Stimulated activated memory B cell treated with anti-CD40 and anti-IgM and Interleukin-4, amounts not matched to agents 10 μg/mL and 1 μg/mL and 100 μg/mL, for 72 hours (primary cell): ENCODE measurements at regions not wholly inside any gene's neighbourhood (a gene's known extent, or its start where the extent isn't known, plus 50 kb on each side); places are given as distances from the start of the nearest gene placed in this dataset.

Source experiments
- ATAC-seq: fragments of 150-1000 bp; cut with Tn5 transposase; 2 replicates; pipeline ENCODE4 v1.10.0; 2021
- H3K27ac Mint-ChIP-seq: one replicate; pipeline ENCODE4 v1.8.0; 2022; ENCODE audit warnings: mild to moderate bottlenecking, mixed read lengths
- H3K27me3 Mint-ChIP-seq: one replicate; pipeline ENCODE4 v1.8.0; 2022; ENCODE audit warnings: mixed read lengths
- H3K36me3 Mint-ChIP-seq: one replicate; pipeline ENCODE4 v1.8.0; 2022; ENCODE audit warnings: mixed read lengths
- H3K4me1 Mint-ChIP-seq: one replicate; pipeline ENCODE4 v1.8.0; 2022; ENCODE audit warnings: mixed read lengths
- H3K4me3 Mint-ChIP-seq: one replicate; pipeline ENCODE4 v1.8.0; 2022; ENCODE audit warnings: mild to moderate bottlenecking, moderate library complexity, mixed read lengths
- H3K9me3 Mint-ChIP-seq: one replicate; pipeline ENCODE4 v1.8.0; 2022; ENCODE audit warnings: mixed read lengths

- no peak for ATAC-seq
- Mint-ChIP-seq H3K36me3 (no peaks in the 10 kb centered on the region), H3K9me3 (no peaks in the 10 kb centered on the region), H3K27me3 (peaks cover 32% of the 10 kb centered on the region), H3K4me3 (no peak overlapping the region), H3K27ac (no peak overlapping the region), H3K4me1 (no peaks in the 10 kb centered on the region)
These were observed 77.3 kb upstream of the RCN1 start for GRCh38 chr11:32013603-32014002.

- Mint-ChIP-seq H3K27me3 (peaks cover 32% of the 10 kb centered on the region), H3K36me3 (no peaks in the 10 kb centered on the region), H3K27ac (no peak overlapping the region), H3K9me3 (no peaks in the 10 kb centered on the region), H3K4me3 (no peak overlapping the region), H3K4me1 (peaks cover under 1% of the 10 kb centered on the region)
- no peak for ATAC-seq
These were observed 78.8 kb upstream of the RCN1 start for GRCh38 chr11:32012049-32012448.

- Mint-ChIP-seq H3K27ac (no peak overlapping the region), H3K9me3 (no peaks in the 10 kb centered on the region), H3K4me3 (no peak overlapping the region), H3K36me3 (no peaks in the 10 kb centered on the region), H3K27me3 (peaks cover 24% of the 10 kb centered on the region), H3K4me1 (peaks cover 7% of the 10 kb centered on the region)
- no peak for ATAC-seq
These were observed 81.9 kb upstream of the RCN1 start for GRCh38 chr11:32008880-32009551.

- peaks cover 7% of the 10 kb centered on the region for H3K4me1 Mint-ChIP-seq
- ATAC-seq, result peak; percentile 75
- H3K27ac Mint-ChIP-seq, result no peak overlapping the region
- peaks cover 21% of the 10 kb centered on the region for H3K27me3 Mint-ChIP-seq
- H3K9me3 Mint-ChIP-seq, result no peaks in the 10 kb centered on the region
- H3K36me3 Mint-ChIP-seq, result no peaks in the 10 kb centered on the region
- no peak overlapping the region for H3K4me3 Mint-ChIP-seq
These were observed 84.0 kb upstream of the RCN1 start for GRCh38 chr11:32006799-32007388.

- Mint-ChIP-seq H3K9me3 (no peaks in the 10 kb centered on the region), H3K4me1 (peaks cover 7% of the 10 kb centered on the region), H3K27ac (no peak overlapping the region), H3K4me3 (no peak overlapping the region), H3K27me3 (peaks cover 13% of the 10 kb centered on the region), H3K36me3 (no peaks in the 10 kb centered on the region)
- no peak for ATAC-seq
These were observed 85.0 kb upstream of the RCN1 start for GRCh38 chr11:32005786-32006416.

GRCh38 chr11:32003335-32003734, 87.5 kb upstream of the RCN1 start:
- no peak overlapping the region for H3K4me3 Mint-ChIP-seq
- no peaks in the 10 kb centered on the region for H3K9me3 Mint-ChIP-seq
- peaks cover 5% of the 10 kb centered on the region for H3K27me3 Mint-ChIP-seq
- H3K27ac Mint-ChIP-seq, result no peak overlapping the region
- H3K4me1 Mint-ChIP-seq, result peaks cover 7% of the 10 kb centered on the region
- no peaks in the 10 kb centered on the region for H3K36me3 Mint-ChIP-seq
- ATAC-seq, result no peak

GRCh38 chr11:32002311-32002710, 88.6 kb upstream of the RCN1 start:
- no peaks in the 10 kb centered on the region for H3K36me3 Mint-ChIP-seq
- no peaks in the 10 kb centered on the region for H3K9me3 Mint-ChIP-seq
- H3K4me1 Mint-ChIP-seq, result peaks cover 7% of the 10 kb centered on the region
- H3K4me3 Mint-ChIP-seq, result no peak overlapping the region
- no peak overlapping the region for H3K27ac Mint-ChIP-seq
- H3K27me3 Mint-ChIP-seq, result peaks cover 13% of the 10 kb centered on the region
- ATAC-seq, result no peak

- no peak overlapping the region for H3K27ac Mint-ChIP-seq
- no peaks in the 10 kb centered on the region for H3K9me3 Mint-ChIP-seq
- peaks cover 8% of the 10 kb centered on the region for H3K4me1 Mint-ChIP-seq
- no peak overlapping the region for H3K4me3 Mint-ChIP-seq
- ATAC-seq, result no peak
- H3K27me3 Mint-ChIP-seq, result peaks cover 13% of the 10 kb centered on the region
- no peaks in the 10 kb centered on the region for H3K36me3 Mint-ChIP-seq
These were observed 92.9 kb upstream of the RCN1 start for GRCh38 chr11:31997955-31998354.

GRCh38 chr11:31996159-31996881, 94.6 kb upstream of the RCN1 start:
- Mint-ChIP-seq H3K27ac (no peak overlapping the region), H3K4me1 (peaks cover 8% of the 10 kb centered on the region), H3K36me3 (no peaks in the 10 kb centered on the region), H3K27me3 (peaks cover 13% of the 10 kb centered on the region), H3K9me3 (no peaks in the 10 kb centered on the region), H3K4me3 (no peak overlapping the region)
- no peak for ATAC-seq

- H3K27me3 Mint-ChIP-seq, result peaks cover 13% of the 10 kb centered on the region
- H3K27ac Mint-ChIP-seq, result no peak overlapping the region
- no peak for ATAC-seq
- H3K9me3 Mint-ChIP-seq, result no peaks in the 10 kb centered on the region
- no peak overlapping the region for H3K4me3 Mint-ChIP-seq
- peaks cover 8% of the 10 kb centered on the region for H3K4me1 Mint-ChIP-seq
- H3K36me3 Mint-ChIP-seq, result no peaks in the 10 kb centered on the region
These were observed 95.3 kb upstream of the RCN1 start for GRCh38 chr11:31995525-31996094.

- no peaks in the 10 kb centered on the region for H3K9me3 Mint-ChIP-seq
- H3K36me3 Mint-ChIP-seq, result no peaks in the 10 kb centered on the region
- no peak for ATAC-seq
- H3K27ac Mint-ChIP-seq, result no peak overlapping the region
- no peak overlapping the region for H3K4me3 Mint-ChIP-seq
- peaks cover 8% of the 10 kb centered on the region for H3K4me1 Mint-ChIP-seq
- H3K27me3 Mint-ChIP-seq, result peaks cover 13% of the 10 kb centered on the region
These were observed 95.8 kb upstream of the RCN1 start for GRCh38 chr11:31995032-31995431.

- H3K36me3 Mint-ChIP-seq, result no peaks in the 10 kb centered on the region
- H3K9me3 Mint-ChIP-seq, result peaks cover 3% of the 10 kb centered on the region
- no peaks in the 10 kb centered on the region for H3K4me1 Mint-ChIP-seq
- H3K27me3 Mint-ChIP-seq, result peaks cover 24% of the 10 kb centered on the region
- no peak for ATAC-seq
- H3K4me3 Mint-ChIP-seq, result no peak overlapping the region
- H3K27ac Mint-ChIP-seq, result no peak overlapping the region
These were observed 103.5 kb upstream of the RCN1 start for GRCh38 chr11:31987118-31988005.

GRCh38 chr11:31986201-31986889, 104.5 kb upstream of the RCN1 start:
- peaks cover 24% of the 10 kb centered on the region for H3K27me3 Mint-ChIP-seq
- H3K4me1 Mint-ChIP-seq, result no peaks in the 10 kb centered on the region
- H3K4me3 Mint-ChIP-seq, result no peak overlapping the region
- no peaks in the 10 kb centered on the region for H3K36me3 Mint-ChIP-seq
- H3K27ac Mint-ChIP-seq, result no peak overlapping the region
- no peak for ATAC-seq
- H3K9me3 Mint-ChIP-seq, result peaks cover 3% of the 10 kb centered on the region

- ATAC-seq, result no peak
- no peak overlapping the region for H3K4me3 Mint-ChIP-seq
- H3K4me1 Mint-ChIP-seq, result no peaks in the 10 kb centered on the region
- no peaks in the 10 kb centered on the region for H3K36me3 Mint-ChIP-seq
- H3K9me3 Mint-ChIP-seq, result peaks cover 9% of the 10 kb centered on the region
- peaks cover 25% of the 10 kb centered on the region for H3K27me3 Mint-ChIP-seq
- H3K27ac Mint-ChIP-seq, result no peak overlapping the region
These were observed 109.4 kb upstream of the RCN1 start for GRCh38 chr11:31981457-31981856.
